GM12878 (cell line): ENCODE measurements at regions not wholly inside any gene's neighbourhood (a gene's known extent, or its start where the extent isn't known, plus 50 kb on each side); places are given as distances from the start of the nearest gene placed in this dataset.

ENCODE experiments used
- ATAC-seq: fragments of 200-7000 bp; cut with Tn5 transposase; 3 replicates; pipeline ENCODE4 v1.9.1; 2020; ENCODE audit warnings: mild to moderate bottlenecking, moderate library complexity
- BruUV-seq: library from RNA; stranded (reverse); fragments of 400-500 nt; replicated peaks from 2 replicates; lab custom pipeline; 2021; lab: Mats Ljungman, UMichigan
- CTCF ChIA-PET: fragments of 300-600 bp; sonication (Branson Sonifier 250); formaldehyde crosslinking; extraction: SDS; loops from one replicate; lab custom pipeline; 2021; ENCODE audit warnings: inconsistent platforms; lab: Yijun Ruan, JAX
- POLR2A ChIA-PET: fragments of 350-600 bp; formaldehyde crosslinking; extraction: SDS; loops from one replicate; lab custom pipeline; 2021; ENCODE audit warnings: inconsistent platforms; lab: Charles Lee
- RAD21 ChIA-PET: fragments of 300-600 bp; sonication (Branson Sonifier 250); formaldehyde crosslinking; loops from one replicate; lab custom pipeline; 2023; ENCODE audit warnings: antibody characterized with exemption; ENCODE audit not compliant: unreplicated experiment; lab: Charles Lee
- SMC1A ChIA-PET: fragments of 300-600 bp; sonication (Branson Sonifier 250); formaldehyde crosslinking; loops from one replicate; lab custom pipeline; 2023; ENCODE audit not compliant: unreplicated experiment, uncharacterized antibody; lab: Charles Lee
- DNase-seq: peaks from one replicate; pipeline ENCODE4 v3.0.0-alpha.2; 2011; ENCODE audit warnings: low read depth, low spot score
- FAIRE-seq: peaks from 3 replicates; lab custom pipeline; 2011; peaks lifted over from hg19 to GRCh38; lab: Jason Lieb, UNC
- H2AFZ ChIP-seq: 2 replicates; pipeline ENCODE4 v1.6.0; 2011; ENCODE audit warnings: low read depth, low read length, control low read depth; ENCODE audit not compliant: control insufficient read depth
- H3K27ac ChIP-seq: 2 replicates; pipeline ENCODE4 v1.5.1; 2011; ENCODE audit warnings: control low read depth; ENCODE audit not compliant: control insufficient read depth, insufficient read depth
- H3K27me3 ChIP-seq, 2 experiments: replicated peaks in 1 of 2; 2 replicates each; pipeline versions ENCODE4 v1.6.0 to v1.6.1; 2011; ENCODE audit warnings: low read length in 1 of 2; ENCODE audit not compliant: control insufficient read depth in 2 of 2, insufficient read depth in 2 of 2
- H3K36me3 ChIP-seq, 2 experiments: 2 replicates each; pipeline ENCODE4 v1.5.1; 2011; ENCODE audit warnings: low read length in 1 of 2; ENCODE audit not compliant: control insufficient read depth in 2 of 2, insufficient read depth in 2 of 2
- H3K4me1 ChIP-seq: 2 replicates; pipeline ENCODE4 v1.6.1; 2011; ENCODE audit warnings: mild to moderate bottlenecking, low read length, moderate library complexity, mixed read lengths; ENCODE audit not compliant: control insufficient read depth, insufficient read depth
- H3K4me2 ChIP-seq: 2 replicates; pipeline ENCODE4 v1.6.0; 2011; ENCODE audit warnings: control low read depth; ENCODE audit not compliant: control insufficient read depth, insufficient read depth
- H3K4me3 ChIP-seq: fragments of 200-600 bp; sonication (generic); 2 replicates; pipeline ENCODE4 v1.5.1; 2016
- H3K79me2 ChIP-seq: 2 replicates; pipeline ENCODE4 v1.6.0; 2011; ENCODE audit warnings: low read length; ENCODE audit not compliant: control insufficient read depth, insufficient read depth
- H3K9ac ChIP-seq: 2 replicates; pipeline ENCODE4 v1.8.0; 2011; ENCODE audit warnings: low read length, control low read depth, mixed read lengths; ENCODE audit not compliant: control insufficient read depth, insufficient read depth
- H3K9me3 ChIP-seq: replicated peaks from 3 replicates; pipeline ENCODE4 v1.5.1; 2011; ENCODE audit warnings: mild to moderate bottlenecking, low read length; ENCODE audit not compliant: control insufficient read depth, insufficient read depth
- H4K20me1 ChIP-seq: 2 replicates; pipeline ENCODE4 v1.6.0; 2011; ENCODE audit not compliant: control insufficient read depth, insufficient read depth
- CBX3 ChIP-seq: fragments of 200-600 bp; sonication (generic); IDR thresholded peaks from 2 replicates; pipeline ENCODE4 v1.6.1; 2016; ENCODE audit warnings: low read depth, borderline replicate concordance
- CHD1 ChIP-seq: IDR thresholded peaks from 2 replicates; pipeline ENCODE4 v1.6.1; 2012; ENCODE audit warnings: low read depth, low read length, improper control_type of control experiment
- E2F4 ChIP-seq: IDR thresholded peaks from 2 replicates; pipeline ENCODE4 v1.6.1; 2012; ENCODE audit warnings: low read depth, low read length, improper control_type of control experiment
- EGR1 ChIP-seq, 2 experiments: IDR thresholded peaks; 1 replicate in 1 of 2; 2 replicates in 1 of 2; pipeline ENCODE4 v1.6.1; 2011 to 2012; ENCODE audit warnings: low read depth in 2 of 2, low read length in 2 of 2, borderline replicate concordance in 1 of 2, mild to moderate bottlenecking in 1 of 2, moderate library complexity in 1 of 2
- ELK1 ChIP-seq: IDR thresholded peaks from 2 replicates; pipeline ENCODE4 v1.6.1; 2012; ENCODE audit warnings: low read depth, low read length, improper control_type of control experiment
- ETV6 ChIP-seq, 2 experiments: fragments of 450-650 bp in 1 of 2; IDR thresholded peaks in 1 of 2; conservative IDR thresholded peaks in 1 of 2; 2 replicates each; pipeline ENCODE4 v1.6.1; 2014; ENCODE audit warnings: antibody characterized with exemption in 1 of 2, borderline replicate concordance in 1 of 2, low read depth in 1 of 2, mild to moderate bottlenecking in 1 of 2, moderate library complexity in 1 of 2
- HCFC1 ChIP-seq: fragments of 150-350 bp; IDR thresholded peaks from 2 replicates; pipeline ENCODE4 v1.6.1; 2014; ENCODE audit warnings: low read length
- MEF2B ChIP-seq: fragments of 450-650 bp; IDR thresholded peaks from 2 replicates; pipeline ENCODE4 v1.6.1; 2018; ENCODE audit warnings: mild to moderate bottlenecking, moderate library complexity; ENCODE audit not compliant: partially characterized antibody, poor library complexity, severe bottlenecking
- RAD51 ChIP-seq: fragments of 450-650 bp; IDR thresholded peaks from 2 replicates; pipeline ENCODE4 v1.6.1; 2016; ENCODE audit warnings: moderate library complexity, mild to moderate bottlenecking, inconsistent platforms
- RELB ChIP-seq: fragments of 450-650 bp; IDR thresholded peaks from 2 replicates; pipeline ENCODE4 v1.6.1; 2017; ENCODE audit warnings: low read depth, mild to moderate bottlenecking, moderate library complexity
- SPI1 ChIP-seq: IDR thresholded peaks from 2 replicates; pipeline ENCODE4 v1.6.1; 2011; ENCODE audit warnings: low read depth, mild to moderate bottlenecking, low read length, moderate library complexity, borderline replicate concordance; ENCODE audit not compliant: insufficient read depth
- STAT3 ChIP-seq: IDR thresholded peaks from 2 replicates; pipeline ENCODE4 v1.6.1; 2011; ENCODE audit warnings: low read depth, low read length, improper control_type of control experiment
- SUZ12 ChIP-seq: fragments of 200-600 bp; sonication (generic); IDR thresholded peaks from one replicate; pipeline ENCODE4 v1.6.1; 2018; ENCODE audit warnings: antibody characterized with exemption, mild to moderate bottlenecking; ENCODE audit not compliant: unreplicated experiment
- TBL1XR1 ChIP-seq: IDR thresholded peaks from 2 replicates; pipeline ENCODE4 v1.6.1; 2012; ENCODE audit warnings: low read depth, low read length, improper control_type of control experiment
- WGBS: methylation state at CpG from one replicate; pipeline ENCODE4 v1.1.6; 2016; ENCODE audit warnings: low lambda C conversion rate; ENCODE audit not compliant: insufficient replicate concordance, insufficient coverage; ENCODE audit errors: missing lambda C conversion rate; 5-methylcytosine and 5-hydroxymethylcytosine counted together
- in situ Hi-C: fragments of 300-500 bp; cut with MboI; formaldehyde crosslinking; loops from 9 replicates; pipeline ENCODE4 v1.14.3; 2018; ENCODE audit warnings: mixed read lengths
- intact Hi-C: fragments of 100-400 bp; cut with micrococcal nuclease; formaldehyde crosslinking; loops from one replicate; pipeline ENCODE4 v1.14.2; 2022; ENCODE audit not compliant: unreplicated experiment

DNA sequence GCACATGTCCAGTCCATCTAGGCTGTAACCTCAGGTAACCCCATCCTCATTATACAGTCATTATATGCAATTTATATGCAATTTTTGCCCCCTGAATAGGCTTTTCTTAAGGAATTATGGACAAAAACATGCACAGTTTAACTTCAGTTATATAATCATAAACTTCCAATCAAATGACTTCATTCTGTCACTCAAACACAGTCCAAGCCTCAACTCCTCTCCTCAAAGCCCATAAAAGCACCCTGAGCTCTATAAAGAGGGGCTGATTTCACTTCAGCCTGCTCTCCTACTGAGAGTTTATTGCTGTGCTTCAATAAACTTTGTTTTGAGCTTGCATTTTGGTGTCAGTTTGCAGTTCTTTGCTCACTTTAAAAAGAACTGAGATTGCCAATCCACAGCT is 1805.5 kb downstream of the BRINP3 start:
- Histone ChIP-seq H3K4me2 (no peak overlapping the region), H3K4me1 (no peaks in the 10 kb centered on the region), H3K4me3 (no peak overlapping the region), H2AFZ (no peak overlapping the region), H3K79me2 (no peaks in the 10 kb centered on the region), H3K9ac (no peak overlapping the region), H3K36me3 (no peaks in the 10 kb centered on the region), H4K20me1 (no peaks in the 10 kb centered on the region), H3K27me3 (no peaks in the 10 kb centered on the region), H3K27ac (no peak overlapping the region), H3K9me3 (no peaks in the 10 kb centered on the region)
- ChIA-PET CTCF (no interaction called here), RAD21 (no interaction called here), SMC1A (no interaction called here), POLR2A (no interaction called here)
- intact Hi-C loops (no loop called here), in situ Hi-C loops (no loop called here)
- no peak for ATAC-seq
- BruUV-seq: no TSS peak
- FAIRE-seq: no peak
- DNase-seq: no peak
- TF ChIP-seq STAT3: no peak

- Histone ChIP-seq H2AFZ (no peak overlapping the region), H3K4me2 (no peak overlapping the region), H3K4me1 (no peaks in the 10 kb centered on the region), H3K9ac (no peak overlapping the region), H4K20me1 (no peaks in the 10 kb centered on the region), H3K27ac (no peak overlapping the region), H3K9me3 (no peaks in the 10 kb centered on the region), H3K36me3 (no peaks in the 10 kb centered on the region), H3K27me3 (no peaks in the 10 kb centered on the region), H3K79me2 (no peaks in the 10 kb centered on the region), H3K4me3 (no peak overlapping the region)
- no peak for DNase-seq
- intact Hi-C loops: no loop called here
- WGBS: 55% methylated on average over 4 of the region's 4 CpGs
- in situ Hi-C loops: no loop called here
- no peak for FAIRE-seq
- ChIA-PET RAD21 (no interaction called here), SMC1A (no interaction called here), POLR2A (no interaction called here), CTCF (no interaction called here)
- ATAC-seq: no peak
- BruUV-seq: no TSS peak
- TF ChIP-seq RELB (no peak), ELK1 (no peak), EGR1 (IDR thresholded peaks at IDR 0.05; ENCODE audit: borderline replicate concordance in 1 of 2, low read depth in 2 of 2, low read length in 2 of 2) (no peak), TBL1XR1 (no peak), SPI1 (no peak), CBX3 (no peak), ETV6 (conservative IDR thresholded peaks at IDR 0.05 in 1 of 2, IDR thresholded peaks at IDR 0.05 in 1 of 2; ENCODE audit: borderline replicate concordance in 1 of 2, low read depth in 1 of 2) (no peak), RAD51 (no peak), MEF2B (no peak), SUZ12 (no peak), CHD1 (no peak), E2F4 (no peak), HCFC1 (no peak)
These were observed 1788.1 kb downstream of the BRINP3 start for GRCh38 chr1:188689542-188689941.
